Activated B cell treated with CpG ODN at 0.5 μM for 24 hours (primary cell): ENCODE measurements at regions not wholly inside any gene's neighbourhood (a gene's known extent, or its start where the extent isn't known, plus 50 kb on each side); places are given as distances from the start of the nearest gene placed in this dataset.

Experiments used
- ATAC-seq: fragments of 200-7000 bp; cut with Tn5 transposase; one replicate; pipeline ENCODE4 v1.10.0; 2021; ENCODE audit warnings: low read depth, mild to moderate bottlenecking, moderate library complexity
- CTCF ChIA-PET: fragments of 350-600 bp; sonication (Branson Sonifier 250); formaldehyde crosslinking; loops from one replicate; lab custom pipeline; 2021; ENCODE audit warnings: antibody characterized with exemption; lab: Charles Lee
- POLR2A ChIA-PET: fragments of 350-600 bp; sonication (Branson Sonifier 250); formaldehyde crosslinking; loops from one replicate; lab custom pipeline; 2021; ENCODE audit warnings: antibody characterized with exemption; lab: Charles Lee
- DNase-seq: peaks from one replicate; pipeline ENCODE4 v3.0.0; 2022
- H3K27ac Mint-ChIP-seq: one replicate; pipeline ENCODE4 v1.8.0; 2020; ENCODE audit warnings: mixed read lengths
- H3K27me3 Mint-ChIP-seq: one replicate; pipeline ENCODE4 v1.8.0; 2021; ENCODE audit warnings: mixed read lengths
- H3K36me3 Mint-ChIP-seq: one replicate; pipeline ENCODE4 v1.8.0; 2021; ENCODE audit warnings: low read depth, mixed read lengths
- H3K4me1 Mint-ChIP-seq: one replicate; pipeline ENCODE4 v1.8.0; 2021; ENCODE audit warnings: mixed read lengths
- H3K4me3 Mint-ChIP-seq: one replicate; pipeline ENCODE4 v1.8.0; 2020; ENCODE audit warnings: mild to moderate bottlenecking, mixed read lengths
- H3K9me3 Mint-ChIP-seq: one replicate; pipeline ENCODE4 v1.8.0; 2020; ENCODE audit warnings: mixed read lengths
- CTCF ChIP-seq: fragments of 200-600 bp; IDR thresholded peaks from one replicate; pipeline ENCODE4 v1.8.0; 2022; ENCODE audit warnings: antibody characterized with exemption, mild to moderate bottlenecking
- intact Hi-C: fragments of 100-400 bp; cut with micrococcal nuclease; formaldehyde crosslinking; loops from one replicate; pipeline ENCODE4 v1.15.1; 2024

GRCh38 chr5:136768457-136768856 lies 403.1 kb upstream of the TRPC7 start:
- TF ChIP-seq CTCF = no peak
- CTCF ChIA-PET = no interaction called here
- H3K27ac Mint-ChIP-seq = no peak overlapping the region
- H3K36me3 Mint-ChIP-seq = no peaks in the 10 kb centered on the region
- DNase-seq (no peak), ATAC-seq (no peak)
- no peaks in the 10 kb centered on the region for H3K9me3 Mint-ChIP-seq
- no peaks in the 10 kb centered on the region for H3K4me1 Mint-ChIP-seq
- intact Hi-C loops = no loop called here
- no peak overlapping the region for H3K4me3 Mint-ChIP-seq
- H3K27me3 Mint-ChIP-seq = no peaks in the 10 kb centered on the region
- POLR2A ChIA-PET = no interaction called here

DNA sequence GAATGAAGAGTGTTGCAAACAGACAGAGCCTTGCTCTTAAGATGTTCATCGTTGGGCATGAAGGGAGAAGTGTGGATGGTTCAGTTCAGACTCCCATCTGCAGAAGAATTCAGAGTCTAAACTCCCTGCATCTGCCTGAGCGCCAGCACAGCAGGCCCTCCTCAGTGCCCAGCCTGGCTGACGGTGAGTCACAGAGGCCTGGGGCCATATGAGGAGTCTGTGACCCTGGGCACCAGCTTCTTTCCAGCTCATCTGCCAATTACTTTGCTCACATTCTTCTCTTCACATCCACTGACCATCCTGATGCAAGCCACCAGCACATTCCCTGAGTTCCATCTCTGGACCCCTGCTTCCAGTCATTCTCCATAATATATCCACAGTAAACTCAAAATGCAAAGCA lies 401.1 kb upstream of the TRPC7 start:
- TF ChIP-seq CTCF = no peak
- no peak overlapping the region for H3K4me3 Mint-ChIP-seq
- no peak overlapping the region for H3K27ac Mint-ChIP-seq
- ATAC-seq = no peak
- POLR2A ChIA-PET = no interaction called here
- intact Hi-C loops = no loop called here
- no peaks in the 10 kb centered on the region for H3K36me3 Mint-ChIP-seq
- H3K9me3 Mint-ChIP-seq = no peaks in the 10 kb centered on the region
- no peaks in the 10 kb centered on the region for H3K27me3 Mint-ChIP-seq
- CTCF ChIA-PET = no interaction called here
- H3K4me1 Mint-ChIP-seq = no peaks in the 10 kb centered on the region
- no peak for DNase-seq

GRCh38 chr5:136764601-136765000 lies 399.3 kb upstream of the TRPC7 start:
- TF ChIP-seq CTCF = no peak
- CTCF ChIA-PET = no interaction called here
- Mint-ChIP-seq H3K27me3 (no peaks in the 10 kb centered on the region), H3K27ac (no peak overlapping the region), H3K9me3 (no peaks in the 10 kb centered on the region), H3K36me3 (no peaks in the 10 kb centered on the region), H3K4me3 (no peak overlapping the region), H3K4me1 (no peaks in the 10 kb centered on the region)
- ATAC-seq (no peak), DNase-seq (no peak)
- POLR2A ChIA-PET = no interaction called here
- intact Hi-C loops = no loop called here

GRCh38 chr5:136763548-136763947 lies 398.2 kb upstream of the TRPC7 start:
- Mint-ChIP-seq H3K9me3 (no peaks in the 10 kb centered on the region), H3K4me3 (no peak overlapping the region), H3K36me3 (no peaks in the 10 kb centered on the region), H3K4me1 (no peaks in the 10 kb centered on the region), H3K27ac (no peak overlapping the region), H3K27me3 (no peaks in the 10 kb centered on the region)
- DNase-seq = no peak
- ChIA-PET CTCF (no interaction called here), POLR2A (no interaction called here)
- ATAC-seq = no peak
- intact Hi-C loops = no loop called here
- TF ChIP-seq CTCF = no peak

DNA sequence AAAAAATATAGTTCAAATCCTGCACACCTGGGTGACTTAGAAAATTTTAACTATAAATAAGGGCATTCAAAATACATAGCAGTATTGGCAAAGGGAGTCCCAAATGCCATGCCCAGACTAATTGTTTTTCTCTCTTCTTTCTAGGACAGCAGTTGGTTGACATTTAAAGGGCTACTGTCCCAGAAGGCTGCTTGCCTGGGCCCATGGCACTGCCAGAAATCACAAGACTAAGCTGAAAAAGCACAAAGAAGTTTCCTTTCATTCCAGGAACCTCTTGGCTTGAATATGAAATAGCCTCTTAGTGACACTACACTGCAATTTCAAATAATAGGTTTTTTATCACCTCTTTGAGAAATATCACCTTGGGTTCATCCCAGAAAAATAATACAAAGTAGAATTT lies 388.9 kb upstream of the TRPC7 start:
- intact Hi-C loops = no loop called here
- POLR2A ChIA-PET = no interaction called here
- no peak for TF ChIP-seq CTCF
- CTCF ChIA-PET = no interaction called here
- DNase-seq (no peak), ATAC-seq (no peak)
- peaks cover 3% of the 10 kb centered on the region for H3K9me3 Mint-ChIP-seq
- H3K27me3 Mint-ChIP-seq = no peaks in the 10 kb centered on the region
- H3K4me3 Mint-ChIP-seq = no peak overlapping the region
- no peak overlapping the region for H3K27ac Mint-ChIP-seq
- H3K36me3 Mint-ChIP-seq = no peaks in the 10 kb centered on the region
- no peaks in the 10 kb centered on the region for H3K4me1 Mint-ChIP-seq
